GM12865 (cell line): ENCODE measurements at regions not wholly inside any gene's neighbourhood (a gene's known extent, or its start where the extent isn't known, plus 50 kb on each side); places are given as distances from the start of the nearest gene placed in this dataset.

Experiments
- DNase-seq: peaks from one replicate; pipeline ENCODE4 v3.0.0; 2010; ENCODE audit warnings: low read depth
- H3K4me3 ChIP-seq: 2 replicates; pipeline ENCODE4 v1.5.1; 2011; ENCODE audit warnings: mild to moderate bottlenecking, low read depth, low read length, control low read depth
- TF ChIP-seq, protein P1 (sequence below): IDR thresholded peaks from 2 replicates; pipeline ENCODE4 v1.5.1; 2011; ENCODE audit warnings: low read length, control low read depth, low read depth, inconsistent platforms; ENCODE audit not compliant: insufficient read depth; ENCODE audit errors: missing control alignments

DNA sequence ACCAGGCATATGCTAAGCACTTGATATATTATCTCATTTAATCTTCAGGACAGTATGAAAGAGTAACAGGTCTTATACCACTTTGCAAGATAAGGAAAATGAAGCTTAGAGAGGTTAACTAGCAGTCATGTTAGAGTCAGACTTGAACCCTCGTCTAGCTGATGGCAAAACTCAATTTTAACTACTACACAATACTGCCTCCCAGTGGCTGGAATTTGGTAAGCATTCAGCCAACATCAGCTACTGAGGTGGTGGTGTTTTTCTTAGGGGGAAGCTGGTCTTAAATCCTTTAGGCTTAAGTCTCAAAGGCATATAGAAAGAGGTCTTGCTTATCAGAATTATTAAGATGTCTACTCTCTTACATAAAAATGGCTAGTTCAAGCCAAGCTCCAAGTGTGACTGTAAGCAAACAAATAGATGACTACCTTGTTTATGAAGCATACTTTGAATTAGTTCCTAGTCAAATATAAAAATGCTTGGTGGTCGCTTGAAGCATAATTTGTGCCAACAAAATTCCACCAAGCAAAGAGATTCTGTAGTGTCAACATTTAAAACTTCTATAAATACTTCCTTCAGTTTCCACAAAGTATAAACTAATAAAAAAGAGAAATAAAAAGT lies 325.4 kb upstream of the FIGN start:
- peak; percentile 51 for DNase-seq
- H3K4me3 ChIP-seq = no peak overlapping the region
- TF ChIP-seq, protein P1, sequence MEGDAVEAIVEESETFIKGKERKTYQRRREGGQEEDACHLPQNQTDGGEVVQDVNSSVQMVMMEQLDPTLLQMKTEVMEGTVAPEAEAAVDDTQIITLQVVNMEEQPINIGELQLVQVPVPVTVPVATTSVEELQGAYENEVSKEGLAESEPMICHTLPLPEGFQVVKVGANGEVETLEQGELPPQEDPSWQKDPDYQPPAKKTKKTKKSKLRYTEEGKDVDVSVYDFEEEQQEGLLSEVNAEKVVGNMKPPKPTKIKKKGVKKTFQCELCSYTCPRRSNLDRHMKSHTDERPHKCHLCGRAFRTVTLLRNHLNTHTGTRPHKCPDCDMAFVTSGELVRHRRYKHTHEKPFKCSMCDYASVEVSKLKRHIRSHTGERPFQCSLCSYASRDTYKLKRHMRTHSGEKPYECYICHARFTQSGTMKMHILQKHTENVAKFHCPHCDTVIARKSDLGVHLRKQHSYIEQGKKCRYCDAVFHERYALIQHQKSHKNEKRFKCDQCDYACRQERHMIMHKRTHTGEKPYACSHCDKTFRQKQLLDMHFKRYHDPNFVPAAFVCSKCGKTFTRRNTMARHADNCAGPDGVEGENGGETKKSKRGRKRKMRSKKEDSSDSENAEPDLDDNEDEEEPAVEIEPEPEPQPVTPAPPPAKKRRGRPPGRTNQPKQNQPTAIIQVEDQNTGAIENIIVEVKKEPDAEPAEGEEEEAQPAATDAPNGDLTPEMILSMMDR = peak; percentile 64

DNA sequence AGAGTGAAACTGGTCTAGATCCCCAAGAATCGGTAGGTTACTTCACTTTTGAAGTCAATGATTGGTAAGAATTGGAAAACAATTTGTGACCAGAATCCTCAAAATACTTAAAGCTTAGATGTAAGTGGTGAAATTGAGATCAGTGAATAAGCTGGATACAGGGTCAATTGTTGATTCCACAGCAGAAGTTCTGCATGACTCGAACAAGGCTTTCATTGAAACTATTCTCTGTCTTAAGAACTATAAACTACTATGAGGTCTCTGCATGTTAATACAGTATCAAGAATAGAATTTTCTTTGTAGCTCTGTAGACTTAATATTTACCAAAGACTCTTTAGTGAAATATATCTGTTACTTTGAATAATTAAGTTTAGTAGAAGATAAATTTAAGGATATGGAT lies 324.2 kb upstream of the FIGN start:
- TF ChIP-seq, protein P1 = no peak
- DNase-seq = no peak

GRCh38 chr2:164055623-164056022 lies 319.8 kb upstream of the FIGN start:
- H3K4me3 ChIP-seq = no peak overlapping the region
- no peak for DNase-seq
- TF ChIP-seq, protein P1 = no peak

More for the DNA sequence above, 324.2 kb upstream of the FIGN start:
- H3K4me3 ChIP-seq = no peak overlapping the region

- no peak overlapping the region for H3K4me3 ChIP-seq
- TF ChIP-seq, protein P1 = no peak
- DNase-seq = no peak
These were observed 318.8 kb upstream of the FIGN start for GRCh38 chr2:164054651-164055050.

DNA sequence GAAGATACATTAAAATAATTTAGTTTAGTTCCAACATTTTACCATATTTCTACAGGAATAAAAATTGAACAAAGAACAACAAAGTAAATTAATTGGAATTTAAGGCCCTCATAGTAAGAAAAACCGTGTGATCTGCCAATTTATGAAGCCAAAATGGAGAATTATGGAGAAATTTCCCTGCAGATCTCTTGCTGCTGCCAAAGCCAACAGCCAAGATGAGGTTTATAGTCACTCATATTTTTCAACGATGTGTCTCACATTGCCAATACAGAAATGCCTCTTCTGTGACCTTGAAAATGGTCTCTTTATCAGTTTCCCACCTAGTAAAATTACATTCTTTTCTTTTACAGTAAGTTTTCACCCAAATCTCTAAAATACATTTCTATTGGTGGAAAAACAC lies 317.2 kb upstream of the FIGN start:
- no peak overlapping the region for H3K4me3 ChIP-seq
- no peak for DNase-seq
- TF ChIP-seq, protein P1 = no peak

- no peak overlapping the region for H3K4me3 ChIP-seq
- DNase-seq = no peak
- TF ChIP-seq, protein P1 = no peak
These were observed 316.2 kb upstream of the FIGN start for GRCh38 chr2:164052006-164052405.

- TF ChIP-seq, protein P1 = no peak
These were observed 312.9 kb upstream of the FIGN start for GRCh38 chr2:164048729-164049128.

More at GRCh38 chr2:164048729-164049128, 312.9 kb upstream of the FIGN start:
- no peak for DNase-seq
- H3K4me3 ChIP-seq = no peak overlapping the region
